Gastroesophageal sphincter (tissue), 3 donors: ENCODE measurements at regions not wholly inside any gene's neighbourhood (a gene's known extent, or its start where the extent isn't known, plus 50 kb on each side); places are given as distances from the start of the nearest gene placed in this dataset.
"Not testable (repeated sequence)": the region's sequence is repeated elsewhere in the genome, so short reads cannot be mapped to it uniquely, and the experiment has no call there.

Experiments used
- CTCF ChIP-seq, 4 experiments: fragments of 200-600 bp in 2 of 4; fragments of 450-650 bp in 2 of 4; sonication (generic) in 1 of 4; IDR thresholded peaks; one replicate each; pipeline ENCODE4 v1.5.1; 2017 to 2019; ENCODE audit warnings: antibody characterized with exemption in 4 of 4, mild to moderate bottlenecking in 2 of 4, moderate library complexity in 2 of 4
- EP300 ChIP-seq: sonication (generic); formaldehyde crosslinking; IDR thresholded peaks from one replicate; pipeline ENCODE4 v1.6.1; 2017; ENCODE audit warnings: antibody characterized with exemption, mild to moderate bottlenecking
- POLR2AphosphoS5 ChIP-seq: sonication (generic); formaldehyde crosslinking; IDR thresholded peaks from one replicate; pipeline ENCODE4 v1.6.1; 2017; ENCODE audit warnings: antibody characterized with exemption

GRCh38 chr9:40106003-40106782 lies 750.7 kb downstream of the SPATA31A1 start:
- TF ChIP-seq CTCF (IDR thresholded peaks at IDR 0.05); POLR2AphosphoS5; EP300: not testable (repeated sequence)
